H1 (cell line): ENCODE measurements at regions not wholly inside any gene's neighbourhood (a gene's known extent, or its start where the extent isn't known, plus 50 kb on each side); places are given as distances from the start of the nearest gene placed in this dataset.

Experiments
- CTCF ChIA-PET: fragments of 300-600 bp; sonication (Branson Sonifier 250); formaldehyde crosslinking; loops from one replicate; lab custom pipeline; 2021; ENCODE audit not compliant: partially characterized antibody; lab: Charles Lee
- POLR2A ChIA-PET: fragments of 300-600 bp; sonication (Branson Sonifier 250); formaldehyde crosslinking; loops from one replicate; lab custom pipeline; 2021; ENCODE audit warnings: inconsistent platforms; ENCODE audit not compliant: partially characterized antibody; lab: Charles Lee
- DNase-seq, 2 experiments: peaks; one replicate each; pipeline versions ENCODE4 v3.0.0 to v3.0.0-alpha.2; 2010 to 2022; ENCODE audit warnings: low spot score in 2 of 2, low read depth in 1 of 2, mixed read lengths in 1 of 2
- FAIRE-seq: peaks from 2 replicates; lab custom pipeline; 2011; peaks lifted over from hg19 to GRCh38; lab: Jason Lieb, UNC
- H2AFZ ChIP-seq: 2 replicates; pipeline ENCODE4 v1.8.1; 2012; ENCODE audit warnings: low read length, inconsistent platforms
- H2AK5ac ChIP-seq: 2 replicates; pipeline ENCODE4 v1.6.1; 2013; ENCODE audit warnings: low read depth, low read length
- H2BK120ac ChIP-seq: replicated peaks from 2 replicates; pipeline ENCODE3; 2013; ENCODE audit warnings: low read depth, low read length, inconsistent platforms
- H2BK12ac ChIP-seq: 2 replicates; pipeline ENCODE4 v1.6.1; 2013; ENCODE audit warnings: low read depth, low read length
- H2BK15ac ChIP-seq: 2 replicates; pipeline ENCODE4 v1.6.1; 2013; ENCODE audit warnings: low read length
- H2BK20ac ChIP-seq: 2 replicates; pipeline ENCODE4 v1.6.1; 2013; ENCODE audit warnings: low read length
- H2BK5ac ChIP-seq: 2 replicates; pipeline ENCODE4 v1.6.1; 2013; ENCODE audit warnings: low read depth, low read length
- H3K14ac ChIP-seq: 2 replicates; pipeline ENCODE4 v1.6.1; 2013; ENCODE audit warnings: inconsistent platforms; ENCODE audit not compliant: insufficient read length
- H3K18ac ChIP-seq: 2 replicates; pipeline ENCODE4 v1.6.1; 2013; ENCODE audit warnings: low read length; ENCODE audit errors: extremely low read depth
- H3K23ac ChIP-seq: 2 replicates; pipeline ENCODE4 v1.6.1; 2013; ENCODE audit warnings: inconsistent platforms; ENCODE audit not compliant: insufficient read length
- H3K23me2 ChIP-seq: 2 replicates; pipeline ENCODE4 v1.6.1; 2013; ENCODE audit warnings: low read depth, low read length
- H3K27ac ChIP-seq: 2 replicates; pipeline ENCODE4 v1.6.1; 2011; ENCODE audit warnings: low read depth, low read length, inconsistent platforms
- H3K27me3 ChIP-seq, 4 experiments: replicated peaks in 1 of 4; 1 replicate in 1 of 4; 2 replicates in 3 of 4; pipeline versions ENCODE4 v1.6.1 to v1.8.1; 2011 to 2013; ENCODE audit warnings: low read length in 3 of 4, mild to moderate bottlenecking in 3 of 4, inconsistent platforms in 2 of 4, mixed read lengths in 2 of 4, moderate library complexity in 1 of 4; ENCODE audit not compliant: control insufficient read depth in 3 of 4, insufficient read depth in 3 of 4; ENCODE audit errors: extremely low read depth in 1 of 4
- H3K36me3 ChIP-seq, 4 experiments: 2 replicates each; pipeline versions ENCODE4 v1.6.1 to v1.8.1; 2011 to 2013; ENCODE audit warnings: mild to moderate bottlenecking in 4 of 4, low read length in 3 of 4, moderate library complexity in 2 of 4, control low read depth in 1 of 4, inconsistent platforms in 1 of 4; ENCODE audit not compliant: insufficient read depth in 4 of 4, control insufficient read depth in 2 of 4
- H3K4ac ChIP-seq: replicated peaks from 2 replicates; pipeline ENCODE3; 2013; ENCODE audit warnings: low read length, low read depth, mixed read lengths, inconsistent platforms; ENCODE audit not compliant: insufficient read length
- H3K4me1 ChIP-seq, 4 experiments: replicated peaks in 1 of 4; 1 replicate in 1 of 4; 2 replicates in 3 of 4; pipeline versions ENCODE4 v1.6.1 to v1.8.1; 2011 to 2013; ENCODE audit warnings: low read length in 3 of 4, inconsistent platforms in 2 of 4, mixed read lengths in 1 of 4; ENCODE audit not compliant: insufficient read depth in 4 of 4, control insufficient read depth in 3 of 4
- H3K4me2 ChIP-seq, 2 experiments: 2 replicates each; pipeline versions ENCODE4 v1.6.1 to v1.8.1; 2011 to 2013; ENCODE audit warnings: low read depth in 2 of 2, low read length in 2 of 2, control low read depth in 1 of 2, inconsistent platforms in 1 of 2, mild to moderate bottlenecking in 1 of 2; ENCODE audit not compliant: insufficient read depth in 1 of 2
- H3K4me3 ChIP-seq, 4 experiments: fragments of 200-600, 300-600 bp in 1 of 4; sonication (generic), shearing (Covaris generic), sonication (Bioruptor Twin) in 1 of 4; 2 replicates each; pipeline versions ENCODE4 v1.5.1 to v1.8.1; 2011 to 2016; ENCODE audit warnings: low read length in 4 of 4, low read depth in 3 of 4, control low read depth in 2 of 4, inconsistent platforms in 2 of 4, mild to moderate bottlenecking in 2 of 4, mixed read lengths in 1 of 4, moderate library complexity in 1 of 4; ENCODE audit not compliant: insufficient read depth in 2 of 4; ENCODE audit errors: extremely low read depth in 1 of 4
- H3K56ac ChIP-seq: replicated peaks from 2 replicates; pipeline ENCODE3; 2013; ENCODE audit warnings: low read depth, mild to moderate bottlenecking, mixed read lengths, low read length, inconsistent platforms; ENCODE audit not compliant: insufficient read length
- H3K79me1 ChIP-seq: 2 replicates; pipeline ENCODE4 v1.6.1; 2013; ENCODE audit warnings: low read depth, low read length, control low read depth
- H3K79me2 ChIP-seq, 2 experiments: 2 replicates each; pipeline versions ENCODE4 v1.6.1 to v1.8.1; 2012 to 2013; ENCODE audit warnings: low read length in 2 of 2, mild to moderate bottlenecking in 2 of 2, inconsistent platforms in 1 of 2; ENCODE audit not compliant: insufficient read depth in 2 of 2, control insufficient read depth in 1 of 2
- H3K9ac ChIP-seq, 4 experiments: replicated peaks in 1 of 4; 1 replicate in 1 of 4; 2 replicates in 3 of 4; pipeline versions ENCODE4 v1.6.1 to v1.8.1; 2011 to 2013; ENCODE audit warnings: low read depth in 3 of 4, low read length in 3 of 4, control low read depth in 2 of 4, mild to moderate bottlenecking in 2 of 4, moderate library complexity in 2 of 4, inconsistent platforms in 1 of 4; ENCODE audit errors: extremely low read depth in 1 of 4
- H3K9me3 ChIP-seq, 2 experiments: 2 replicates each; pipeline versions ENCODE4 v1.6.1 to v1.8.1; 2012 to 2013; ENCODE audit warnings: mild to moderate bottlenecking in 2 of 2, moderate library complexity in 2 of 2, control low read depth in 1 of 2, inconsistent platforms in 1 of 2, low read depth in 1 of 2, low read length in 1 of 2, mixed read lengths in 1 of 2; ENCODE audit not compliant: insufficient read depth in 2 of 2
- H4K20me1 ChIP-seq, 2 experiments: replicated peaks in 1 of 2; 2 replicates each; pipeline versions ENCODE3 to v1.8.1; 2011 to 2013; ENCODE audit warnings: inconsistent platforms in 2 of 2, low read length in 2 of 2, mild to moderate bottlenecking in 1 of 2; ENCODE audit not compliant: insufficient read depth in 2 of 2, control insufficient read depth in 1 of 2
- H4K5ac ChIP-seq: 2 replicates; pipeline ENCODE4 v1.6.1; 2013; ENCODE audit warnings: low read length, low read depth, mixed read lengths, inconsistent platforms; ENCODE audit not compliant: insufficient read length
- H4K8ac ChIP-seq: 2 replicates; pipeline ENCODE4 v1.8.0; 2013; ENCODE audit warnings: mild to moderate bottlenecking, moderate library complexity, low read length, inconsistent platforms; ENCODE audit not compliant: insufficient read depth; ENCODE audit errors: extremely low read depth
- H4K91ac ChIP-seq: replicated peaks from 2 replicates; pipeline ENCODE3; 2013; ENCODE audit warnings: low read length, mixed read lengths, inconsistent platforms; ENCODE audit not compliant: insufficient read length
- ASH2L ChIP-seq: fragments of 200-600, 300-600 bp; sonication (generic); IDR thresholded peaks from one replicate; pipeline ENCODE4 v1.7.1; 2017; ENCODE audit warnings: low read length
- BCL11A ChIP-seq, 2 experiments: IDR thresholded peaks; one replicate each; pipeline ENCODE4 v1.6.1; 2011; ENCODE audit warnings: low read depth in 2 of 2, low read length in 2 of 2, mild to moderate bottlenecking in 2 of 2
- E2F6 ChIP-seq: IDR thresholded peaks from 2 replicates; pipeline ENCODE4 v1.6.1; 2012; ENCODE audit warnings: inconsistent platforms
- EZH2 ChIP-seq: fragments of 200-600 bp; sonication (generic); IDR thresholded peaks from 2 replicates; pipeline ENCODE4 v1.7.1; 2012; ENCODE audit warnings: low read depth, mild to moderate bottlenecking, moderate library complexity, low read length, inconsistent platforms; ENCODE audit not compliant: severe bottlenecking
- JUN ChIP-seq: IDR thresholded peaks from 2 replicates; pipeline ENCODE4 v1.6.1; 2011; ENCODE audit warnings: low read depth, mild to moderate bottlenecking, improper control_type of control experiment, low read length
- KDM5A ChIP-seq: fragments of 200-600 bp; IDR thresholded peaks from 2 replicates; pipeline ENCODE4 v1.7.1; 2012; ENCODE audit warnings: mild to moderate bottlenecking, low read length, inconsistent platforms, mixed read lengths
- NANOG ChIP-seq: IDR thresholded peaks from 2 replicates; pipeline ENCODE4 v1.6.1; 2011; ENCODE audit warnings: low read length, low read depth, mild to moderate bottlenecking, inconsistent platforms; ENCODE audit not compliant: insufficient read depth, poor library complexity, severe bottlenecking
- POLR2A ChIP-seq, 2 experiments: IDR thresholded peaks; 1 replicate in 1 of 2; 2 replicates in 1 of 2; pipeline ENCODE4 v1.6.1; 2011; ENCODE audit warnings: low read depth in 2 of 2, low read length in 2 of 2, mild to moderate bottlenecking in 2 of 2; ENCODE audit errors: control extremely low read depth in 1 of 2
- POLR2AphosphoS5 ChIP-seq: IDR thresholded peaks from 2 replicates; pipeline ENCODE4 v1.6.1; 2011; ENCODE audit warnings: low read depth, low read length
- POU5F1 ChIP-seq: IDR thresholded peaks from 2 replicates; pipeline ENCODE4 v1.6.1; 2011; ENCODE audit warnings: low read depth, mild to moderate bottlenecking, low read length, moderate library complexity
- SIRT6 ChIP-seq: IDR thresholded peaks from one replicate; pipeline ENCODE4 v1.7.1; 2012; ENCODE audit warnings: low read length, inconsistent platforms
- SP1 ChIP-seq: IDR thresholded peaks from 2 replicates; pipeline ENCODE4 v1.6.1; 2011; ENCODE audit warnings: low read depth, low read length
- TAF1 ChIP-seq: IDR thresholded peaks from 2 replicates; pipeline ENCODE4 v1.6.1; 2011; ENCODE audit warnings: mild to moderate bottlenecking, low read depth, low read length
- TBP ChIP-seq: IDR thresholded peaks from 2 replicates; pipeline ENCODE4 v1.6.1; 2011; ENCODE audit warnings: low read depth, low read length, improper control_type of control experiment
- USF2 ChIP-seq: IDR thresholded peaks from 2 replicates; pipeline ENCODE4 v1.6.1; 2011; ENCODE audit warnings: low read length, improper control_type of control experiment
- WGBS, 2 experiments: shearing (Covaris generic) in 1 of 2; methylation state at CpG; one replicate each; pipeline versions ENCODE4 v1.1.6 to v1.1.7; 2013 to 2015; ENCODE audit warnings: low lambda C conversion rate in 2 of 2, mixed read lengths in 2 of 2, inconsistent platforms in 1 of 2, low coverage in 1 of 2, missing lambda C conversion rate in 1 of 2; ENCODE audit not compliant: insufficient replicate concordance in 2 of 2, insufficient coverage in 1 of 2, insufficient read length in 1 of 2; ENCODE audit errors: extremely low coverage in 1 of 2, missing lambda C conversion rate in 1 of 2; 5-methylcytosine and 5-hydroxymethylcytosine counted together

- CTCF ChIA-PET = interaction anchor here (0.9 to 1.4 kb wide), 2 partner anchors 59 to 131 kb away, joined by 3 read pairs; no protein-coding TSS in a partner anchor
- WGBS, 2 experiments = 94 to 100% methylated on average over 1 to 2 of the region's 2 CpGs
- H3K23me2 ChIP-seq = no peaks in the 10 kb centered on the region
- no peak overlapping the region for H2BK20ac ChIP-seq
- H3K4me3 ChIP-seq = no peak overlapping the region
- no peak overlapping the region for H4K5ac ChIP-seq
- H3K9ac ChIP-seq = no peak overlapping the region
- no peaks in the 10 kb centered on the region for H3K79me1 ChIP-seq
- no peak overlapping the region for H3K4me2 ChIP-seq
- H3K27me3 ChIP-seq = no peaks in the 10 kb centered on the region
- no peaks in the 10 kb centered on the region for H3K36me3 ChIP-seq
- H3K4me1 ChIP-seq = peaks cover 0 to 1% (median 0%) of the 10 kb centered on the region in 4 experiments; a peak in 1 of 7 replicates
- H2AFZ ChIP-seq = no peak overlapping the region
- no peak overlapping the region for H2BK12ac ChIP-seq
- no peak overlapping the region for H2BK15ac ChIP-seq
- no peak overlapping the region for H3K23ac ChIP-seq
- H3K14ac ChIP-seq = no peak overlapping the region
- no peak overlapping the region for H4K91ac ChIP-seq
- H4K8ac ChIP-seq = no peak overlapping the region
- H3K56ac ChIP-seq = no peak overlapping the region
- no peak for FAIRE-seq
- H3K4ac ChIP-seq = no peak overlapping the region
- no peak overlapping the region for H2BK5ac ChIP-seq
- peaks cover 9 to 10% of the 10 kb centered on the region in 2 experiments; a peak in 2 of 4 replicates for H3K9me3 ChIP-seq
- H3K79me2 ChIP-seq = no peaks in the 10 kb centered on the region
- H2AK5ac ChIP-seq = no peak overlapping the region
- POLR2A ChIA-PET = no interaction called here
- H4K20me1 ChIP-seq = no peaks in the 10 kb centered on the region
- no peak overlapping the region for H3K18ac ChIP-seq
- no peak for DNase-seq
- H2BK120ac ChIP-seq = no peak overlapping the region
- H3K27ac ChIP-seq = no peak overlapping the region
- TF ChIP-seq POLR2A (IDR thresholded peaks at IDR 0.05; ENCODE audit: control extremely low read depth in 1 of 2, low read depth in 2 of 2, low read length in 2 of 2) (no peak), SIRT6 (no peak), TAF1 (no peak), POU5F1 (no peak), E2F6 (no peak), JUN (no peak), POLR2AphosphoS5 (no peak), BCL11A (IDR thresholded peaks at IDR 0.05; ENCODE audit: low read depth in 2 of 2, low read length in 2 of 2) (no peak), SP1 (no peak), ASH2L (no peak), TBP (no peak), NANOG (no peak), KDM5A (no peak), USF2 (no peak), EZH2 (no peak)
These were observed 181.6 kb upstream of the C14orf180 start for GRCh38 chr14:104397956-104398355.
